ENCODE measurements at regions not wholly inside any gene's neighbourhood (a gene's known extent, or its start where the extent isn't known, plus 50 kb on each side); places are given as distances from the start of the nearest gene placed in this dataset.

DNA sequence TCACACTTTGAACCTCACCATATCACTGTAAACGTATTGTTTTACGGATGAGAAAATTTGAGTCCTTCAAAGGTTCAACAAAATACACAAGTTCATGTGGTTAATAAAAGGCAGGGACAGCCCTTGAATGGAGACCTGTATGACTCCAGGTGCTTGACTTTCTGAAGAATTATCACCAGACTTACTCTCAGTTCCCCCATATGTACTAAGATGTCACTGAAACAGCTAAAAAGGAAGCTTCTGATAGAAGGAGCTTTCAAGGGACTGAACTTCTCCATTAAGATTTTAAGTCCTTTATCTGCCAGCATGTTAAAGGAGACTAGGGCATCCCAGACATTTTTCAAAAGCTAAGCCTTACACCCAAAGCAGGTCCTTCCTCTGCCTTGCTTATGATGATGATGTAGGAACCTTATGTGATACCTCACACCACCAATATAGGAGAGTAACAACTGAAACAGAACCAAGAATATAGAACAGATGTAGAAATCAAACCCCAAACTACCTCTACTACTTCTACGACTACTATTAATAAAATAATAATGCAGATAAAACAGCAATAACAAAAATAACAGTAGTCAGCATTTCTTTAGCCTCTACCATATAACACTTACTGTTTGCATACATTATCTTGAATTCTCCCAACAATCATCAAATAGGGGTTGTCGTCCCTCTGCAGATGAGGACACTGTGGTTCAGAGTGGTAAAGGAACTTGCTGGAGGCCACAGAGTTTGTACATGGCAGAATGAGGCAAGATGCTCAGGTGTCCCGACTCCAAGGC, 273.9 kb downstream of the ELAVL2 start:
- no peak for DNase-seq
- TF ChIP-seq, protein P1, sequence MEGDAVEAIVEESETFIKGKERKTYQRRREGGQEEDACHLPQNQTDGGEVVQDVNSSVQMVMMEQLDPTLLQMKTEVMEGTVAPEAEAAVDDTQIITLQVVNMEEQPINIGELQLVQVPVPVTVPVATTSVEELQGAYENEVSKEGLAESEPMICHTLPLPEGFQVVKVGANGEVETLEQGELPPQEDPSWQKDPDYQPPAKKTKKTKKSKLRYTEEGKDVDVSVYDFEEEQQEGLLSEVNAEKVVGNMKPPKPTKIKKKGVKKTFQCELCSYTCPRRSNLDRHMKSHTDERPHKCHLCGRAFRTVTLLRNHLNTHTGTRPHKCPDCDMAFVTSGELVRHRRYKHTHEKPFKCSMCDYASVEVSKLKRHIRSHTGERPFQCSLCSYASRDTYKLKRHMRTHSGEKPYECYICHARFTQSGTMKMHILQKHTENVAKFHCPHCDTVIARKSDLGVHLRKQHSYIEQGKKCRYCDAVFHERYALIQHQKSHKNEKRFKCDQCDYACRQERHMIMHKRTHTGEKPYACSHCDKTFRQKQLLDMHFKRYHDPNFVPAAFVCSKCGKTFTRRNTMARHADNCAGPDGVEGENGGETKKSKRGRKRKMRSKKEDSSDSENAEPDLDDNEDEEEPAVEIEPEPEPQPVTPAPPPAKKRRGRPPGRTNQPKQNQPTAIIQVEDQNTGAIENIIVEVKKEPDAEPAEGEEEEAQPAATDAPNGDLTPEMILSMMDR (IDR thresholded peaks at IDR 0.05) = no peak
- H3K36me3 Mint-ChIP-seq (ENCODE audit: low read depth) = no peaks in the 10 kb centered on the region

DNA sequence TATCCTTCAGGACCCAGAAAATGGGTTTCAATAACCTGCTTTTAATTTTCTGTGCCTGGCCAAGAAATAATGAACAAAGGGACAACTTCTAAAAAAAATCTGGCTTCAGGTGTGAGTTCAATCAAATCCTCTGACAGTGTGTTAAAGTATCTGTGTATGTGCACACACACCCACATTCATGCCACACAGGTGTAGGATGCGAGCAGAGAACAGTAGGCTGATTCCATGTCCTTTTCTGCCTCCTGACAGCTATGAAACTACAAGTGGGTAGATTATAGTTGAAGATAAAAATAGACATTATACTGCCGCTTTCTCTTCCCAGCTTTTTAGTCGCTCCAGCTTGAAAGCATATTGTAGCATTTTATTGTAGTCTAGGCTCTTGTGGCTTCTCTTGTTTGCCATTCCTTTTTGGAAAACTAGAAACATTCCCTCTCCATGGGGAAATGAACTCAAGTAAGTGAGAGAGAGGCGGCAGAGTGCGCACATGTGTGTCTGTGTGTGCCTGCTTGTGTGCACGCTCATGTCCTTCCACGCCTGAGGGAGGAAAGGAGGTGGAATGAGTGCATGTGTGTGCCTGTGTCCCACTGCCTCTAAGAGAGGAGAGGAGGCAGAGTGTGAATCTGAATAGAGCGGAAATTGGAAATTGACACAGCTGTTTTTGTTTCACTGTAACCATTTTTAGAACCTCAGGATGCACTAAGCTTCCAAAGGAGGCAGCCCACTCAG, 273.0 kb downstream of the ELAVL2 start:
- H3K9me3 Mint-ChIP-seq = peaks cover 21% of the 10 kb centered on the region
- H3K36me3 Mint-ChIP-seq (ENCODE audit: low read depth) = no peaks in the 10 kb centered on the region
- H3K27me3 Mint-ChIP-seq (ENCODE audit: insufficient read depth) = peaks cover 2% of the 10 kb centered on the region
- no peak overlapping the region for H3K4me3 Mint-ChIP-seq
- H3K4me1 Mint-ChIP-seq (ENCODE audit: low read depth) = no peaks in the 10 kb centered on the region
- TF ChIP-seq, protein P1 (IDR thresholded peaks at IDR 0.05) = no peak
- DNase-seq = no peak
- H3K27ac Mint-ChIP-seq = no peak overlapping the region

More for the DNA sequence above, 273.9 kb downstream of the ELAVL2 start:
- peaks cover 21% of the 10 kb centered on the region for H3K9me3 Mint-ChIP-seq
- no peaks in the 10 kb centered on the region for H3K4me1 Mint-ChIP-seq (ENCODE audit: low read depth)
- H3K27ac Mint-ChIP-seq = no peak overlapping the region
- peaks cover 2% of the 10 kb centered on the region for H3K27me3 Mint-ChIP-seq (ENCODE audit: insufficient read depth)
- no peak overlapping the region for H3K4me3 Mint-ChIP-seq

DNA sequence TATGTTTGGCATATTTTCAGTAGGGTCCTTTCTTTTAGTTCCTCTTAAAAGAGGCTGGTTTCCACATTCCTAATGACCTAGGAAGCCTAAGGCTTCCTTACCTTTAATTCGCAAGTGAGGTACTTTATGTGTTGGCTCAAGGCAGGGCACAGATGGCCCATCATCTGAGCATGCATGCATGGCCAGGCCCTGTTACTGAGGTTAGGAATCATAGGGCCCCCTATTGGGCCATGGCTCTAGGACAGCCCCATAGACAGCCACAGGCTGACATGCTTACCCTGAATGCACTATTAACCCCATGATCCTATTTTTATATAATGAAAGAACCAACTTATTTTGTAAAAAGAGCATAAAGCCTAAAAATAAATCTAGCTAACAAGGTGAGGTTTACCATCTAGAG, 271.4 kb downstream of the ELAVL2 start:
- H3K27me3 Mint-ChIP-seq (ENCODE audit: insufficient read depth) = peaks cover 2% of the 10 kb centered on the region
- H3K9me3 Mint-ChIP-seq = peaks cover 25% of the 10 kb centered on the region
- DNase-seq = no peak
- TF ChIP-seq, protein P1 (IDR thresholded peaks at IDR 0.05) = no peak
- no peaks in the 10 kb centered on the region for H3K36me3 Mint-ChIP-seq (ENCODE audit: low read depth)
- H3K4me1 Mint-ChIP-seq (ENCODE audit: low read depth) = no peaks in the 10 kb centered on the region
- H3K27ac Mint-ChIP-seq = no peak overlapping the region
- no peak overlapping the region for H3K4me3 Mint-ChIP-seq

DNA sequence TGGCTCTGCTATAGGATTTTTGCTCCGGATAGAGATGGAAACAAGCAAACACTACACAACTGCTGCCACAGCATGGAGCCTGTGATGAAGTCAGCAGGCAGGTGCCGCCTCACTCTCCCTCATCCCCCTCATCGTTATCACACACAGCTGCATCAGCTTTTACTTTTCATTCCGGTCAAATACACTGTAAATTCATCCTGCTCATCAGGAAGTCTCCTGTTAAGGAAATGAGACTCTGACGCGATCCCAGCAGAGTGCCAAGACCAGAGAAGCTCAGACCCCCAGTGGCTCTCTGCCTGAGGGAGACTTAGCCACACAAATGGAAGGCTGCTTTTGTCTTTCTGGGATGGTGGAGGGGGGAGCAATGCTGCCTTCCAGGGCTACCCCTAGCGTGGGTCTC, 270.2 kb downstream of the ELAVL2 start:
- H3K27ac Mint-ChIP-seq = no peak overlapping the region
- H3K36me3 Mint-ChIP-seq (ENCODE audit: low read depth) = no peaks in the 10 kb centered on the region
- peaks cover 2% of the 10 kb centered on the region for H3K27me3 Mint-ChIP-seq (ENCODE audit: insufficient read depth)
- peaks cover 25% of the 10 kb centered on the region for H3K9me3 Mint-ChIP-seq
- no peak overlapping the region for H3K4me3 Mint-ChIP-seq
- DNase-seq = no peak
- TF ChIP-seq, protein P1 (IDR thresholded peaks at IDR 0.05) = no peak
- no peaks in the 10 kb centered on the region for H3K4me1 Mint-ChIP-seq (ENCODE audit: low read depth)

DNA sequence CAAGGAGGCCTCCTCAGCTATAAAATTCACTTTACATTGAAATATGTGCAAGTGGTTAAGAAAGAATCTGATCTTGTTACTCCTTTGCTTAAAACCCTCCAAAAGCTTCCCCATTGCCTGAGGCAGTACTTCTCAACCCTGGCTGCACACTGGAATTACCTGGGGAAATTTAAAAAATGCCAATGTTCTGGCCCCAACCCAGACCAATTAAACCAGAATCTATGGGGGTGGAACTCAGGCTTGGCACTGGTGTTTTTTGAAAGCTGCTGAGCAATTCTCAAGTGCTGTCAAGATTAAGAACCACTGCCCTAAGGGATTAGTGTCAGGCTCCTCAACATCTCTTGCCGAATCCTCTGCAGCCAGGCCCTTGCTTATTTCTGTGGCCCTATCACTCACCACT, 269.6 kb downstream of the ELAVL2 start:
- no peaks in the 10 kb centered on the region for H3K36me3 Mint-ChIP-seq (ENCODE audit: low read depth)
- H3K27ac Mint-ChIP-seq = no peak overlapping the region
- H3K4me3 Mint-ChIP-seq = no peak overlapping the region
- H3K27me3 Mint-ChIP-seq (ENCODE audit: insufficient read depth) = peaks cover 2% of the 10 kb centered on the region
- TF ChIP-seq, protein P1 (IDR thresholded peaks at IDR 0.05) = no peak
- no peak for DNase-seq
- no peaks in the 10 kb centered on the region for H3K4me1 Mint-ChIP-seq (ENCODE audit: low read depth)
- H3K9me3 Mint-ChIP-seq = peaks cover 25% of the 10 kb centered on the region
